H54 (cell line): ENCODE measurements at regions not wholly inside any gene's neighbourhood (a gene's known extent, or its start where the extent isn't known, plus 50 kb on each side); places are given as distances from the start of the nearest gene placed in this dataset.

Experiments used
- DNase-seq: peaks from one replicate; pipeline ENCODE4 v3.0.0; 2011; ENCODE audit warnings: low spot score, mixed read lengths; ENCODE audit not compliant: insufficient read length
- FAIRE-seq: peaks from 3 replicates; lab custom pipeline; 2011; peaks lifted over from hg19 to GRCh38; lab: Jason Lieb, UNC
- POLR2A ChIP-seq: IDR thresholded peaks from 2 replicates; pipeline ENCODE4 v1.6.1; 2011; ENCODE audit warnings: low read depth, mild to moderate bottlenecking, low read length

- TF ChIP-seq POLR2A = no peak
- no peak for DNase-seq
- no peak for FAIRE-seq
Observed at GRCh38 chr7:131117439-131117838, 210.2 kb upstream of the MKLN1 start.

- no peak for FAIRE-seq
- no peak for TF ChIP-seq POLR2A
- no peak for DNase-seq
Observed at GRCh38 chr7:131119381-131119780, 208.3 kb upstream of the MKLN1 start.

- no peak for FAIRE-seq
- DNase-seq = no peak
- TF ChIP-seq POLR2A = no peak
Observed at GRCh38 chr7:131122394-131122793, 205.3 kb upstream of the MKLN1 start.

- no peak for FAIRE-seq
- no peak for TF ChIP-seq POLR2A
- no peak for DNase-seq
Observed at GRCh38 chr7:131124001-131124629, 203.6 kb upstream of the MKLN1 start.

- FAIRE-seq (no peak), DNase-seq (no peak)
- TF ChIP-seq POLR2A = no peak
Observed at GRCh38 chr7:131124867-131125266, 202.8 kb upstream of the MKLN1 start.

GRCh38 chr7:131130324-131130723 is 197.4 kb upstream of the MKLN1 start:
- no peak for FAIRE-seq
- TF ChIP-seq POLR2A = no peak
- no peak for DNase-seq

- DNase-seq (no peak), FAIRE-seq (no peak)
- TF ChIP-seq POLR2A = no peak
Observed at GRCh38 chr7:131131012-131131745, 196.5 kb upstream of the MKLN1 start.

GRCh38 chr7:131131746-131132431 is 195.8 kb upstream of the MKLN1 start:
- FAIRE-seq = peak; percentile 62

GRCh38 chr7:131139462-131139861 is 188.2 kb upstream of the MKLN1 start:
- FAIRE-seq (no peak), DNase-seq (no peak)
- TF ChIP-seq POLR2A = no peak

More at GRCh38 chr7:131131746-131132431, 195.8 kb upstream of the MKLN1 start:
- no peak for TF ChIP-seq POLR2A
- DNase-seq = no peak

- no peak for FAIRE-seq
- DNase-seq = no peak
- no peak for TF ChIP-seq POLR2A
Observed at GRCh38 chr7:131141443-131141967, 186.2 kb upstream of the MKLN1 start.

GRCh38 chr7:131143869-131144268 is 183.8 kb upstream of the MKLN1 start:
- DNase-seq = no peak
- FAIRE-seq = no peak
- no peak for TF ChIP-seq POLR2A

- DNase-seq = no peak
- TF ChIP-seq POLR2A = no peak
- no peak for FAIRE-seq
Observed at GRCh38 chr7:131145026-131145425, 182.7 kb upstream of the MKLN1 start.

- DNase-seq (no peak), FAIRE-seq (no peak)
- no peak for TF ChIP-seq POLR2A
Observed at GRCh38 chr7:131145770-131146169, 181.9 kb upstream of the MKLN1 start.

- DNase-seq = no peak
- TF ChIP-seq POLR2A = no peak
- FAIRE-seq = no peak
Observed at GRCh38 chr7:131147604-131148003, 180.1 kb upstream of the MKLN1 start.
